HEK293T (cell line): ENCODE measurements at regions not wholly inside any gene's neighbourhood (a gene's known extent, or its start where the extent isn't known, plus 50 kb on each side); places are given as distances from the start of the nearest gene placed in this dataset.

ENCODE experiments used
- ARNT ChIP-seq: fragments of 450-650 bp; IDR thresholded peaks from 2 replicates; pipeline ENCODE4 v1.6.1; 2017; ENCODE audit warnings: mild to moderate bottlenecking
- BHLHE40 ChIP-seq: fragments of 450-650 bp; IDR thresholded peaks from 2 replicates; pipeline ENCODE4 v1.6.1; 2016; ENCODE audit warnings: mild to moderate bottlenecking, moderate library complexity, borderline replicate concordance
- ELF4 ChIP-seq: fragments of 450-650 bp; IDR thresholded peaks from 2 replicates; pipeline ENCODE4 v1.6.1; 2017; ENCODE audit warnings: antibody characterized with exemption
- FOXK2 ChIP-seq: fragments of 450-650 bp; IDR thresholded peaks from 2 replicates; pipeline ENCODE4 v1.6.1; 2016; ENCODE audit warnings: mild to moderate bottlenecking
- L3MBTL2 ChIP-seq: fragments of 450-650 bp; conservative IDR thresholded peaks from 2 replicates; pipeline ENCODE4 v1.6.1; 2016; ENCODE audit warnings: mild to moderate bottlenecking
- SP1 ChIP-seq: fragments of 450-650 bp; IDR thresholded peaks from 2 replicates; pipeline ENCODE4 v1.6.1; 2017
- SUZ12 ChIP-seq: fragments of 450-650 bp; IDR thresholded peaks from 2 replicates; pipeline ENCODE4 v1.6.1; 2016; ENCODE audit warnings: mild to moderate bottlenecking
- TARDBP ChIP-seq: fragments of 450-650 bp; IDR thresholded peaks from 2 replicates; pipeline ENCODE4 v1.6.1; 2016

- TF ChIP-seq FOXK2 (no peak), BHLHE40 (no peak), SUZ12 (no peak), SP1 (no peak), ARNT (no peak), TARDBP (no peak), L3MBTL2 (no peak), ELF4 (no peak)
Measured at GRCh38 chr1:112328600-112328999, 67.4 kb upstream of the CTTNBP2NL start.
